ENCODE measurements at regions not wholly inside any gene's neighbourhood (a gene's known extent, or its start where the extent isn't known, plus 50 kb on each side); places are given as distances from the start of the nearest gene placed in this dataset.

DNA sequence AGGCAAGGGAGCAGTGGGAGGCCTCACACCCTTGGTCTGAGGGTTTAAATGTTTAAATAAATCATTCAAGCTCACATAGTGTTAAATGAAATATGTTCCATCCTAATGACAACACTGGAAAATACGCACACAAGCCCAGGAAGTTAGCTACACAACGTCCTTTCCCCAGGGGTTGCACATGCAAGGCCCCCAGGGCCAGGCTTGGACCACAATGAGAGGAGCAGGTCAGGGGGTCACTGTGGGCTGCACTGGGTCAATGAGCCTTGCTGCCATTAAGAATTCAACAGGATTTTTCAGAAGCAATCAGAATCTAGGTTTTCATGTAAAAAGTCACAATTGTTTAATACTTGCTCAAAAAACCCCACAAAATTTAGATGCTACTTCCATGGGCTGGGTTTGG lies 64.9 kb upstream of the ADCY1 start:
- in situ Hi-C loops (cut with MboI; ENCODE audit: low sequenced_read_pairs) = no loop called here

DNA sequence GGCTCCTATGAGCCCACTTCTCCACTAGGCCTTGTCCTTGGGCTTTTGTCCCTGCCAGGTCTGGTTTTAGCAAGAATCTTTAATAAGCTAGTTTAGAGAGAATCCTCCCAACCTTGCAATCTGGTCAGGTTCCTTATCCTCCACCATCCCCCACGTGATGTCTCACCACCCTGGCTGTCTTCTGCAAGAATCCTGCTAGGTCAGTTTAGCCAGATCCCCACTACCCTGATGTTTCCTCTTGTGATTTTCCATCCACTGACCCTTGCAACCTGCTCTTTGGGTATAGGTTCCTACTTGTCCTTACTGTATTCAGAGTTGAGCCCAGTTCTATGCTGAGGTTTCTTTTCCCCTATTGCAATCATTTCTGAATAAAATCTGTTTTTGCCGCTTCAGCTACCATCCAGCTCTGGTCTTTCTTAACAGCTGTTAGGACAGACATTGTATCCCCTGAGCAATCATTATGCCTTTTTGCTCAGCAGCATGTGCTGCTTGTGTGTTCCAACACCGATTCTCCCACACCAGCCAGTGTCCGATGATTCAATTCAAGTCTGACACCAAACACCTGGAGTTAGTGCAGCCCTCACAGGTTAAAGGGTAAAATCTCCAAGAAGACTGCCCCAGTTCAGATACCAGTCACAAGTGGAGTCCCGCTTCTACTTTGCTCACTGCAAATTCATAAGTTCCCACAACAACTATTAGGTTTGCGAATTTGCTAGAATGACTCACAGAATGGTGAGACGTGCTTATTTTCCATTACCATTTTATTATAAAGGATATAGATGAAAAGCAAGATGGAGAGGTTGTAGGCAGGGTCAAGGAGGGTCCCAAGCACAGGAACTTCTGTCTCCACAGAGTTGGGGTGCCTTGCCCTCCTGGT lies 62.2 kb upstream of the ADCY1 start:
- in situ Hi-C loops (cut with MboI; ENCODE audit: low sequenced_read_pairs) = no loop called here

DNA sequence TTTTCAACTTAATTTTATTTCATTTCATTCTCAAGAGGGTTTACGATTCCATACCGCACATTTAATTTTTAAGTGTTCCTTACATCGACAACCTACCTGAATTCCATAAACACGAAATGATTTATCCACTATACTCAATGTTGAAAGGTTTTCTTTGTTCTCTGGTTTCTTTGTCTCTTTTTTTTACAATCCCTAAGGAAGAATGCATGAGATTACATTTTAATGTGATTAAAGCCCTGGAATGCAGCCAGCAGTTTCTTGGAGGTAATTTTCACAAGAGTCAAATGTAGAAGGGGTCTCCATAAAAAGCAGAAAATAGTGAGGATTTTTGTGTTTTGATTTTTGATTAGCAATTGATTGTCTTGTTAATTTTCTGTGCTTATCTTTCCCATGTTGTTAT lies 59.2 kb upstream of the ADCY1 start:
- in situ Hi-C loops (cut with MboI; ENCODE audit: low sequenced_read_pairs) = no loop called here

DNA sequence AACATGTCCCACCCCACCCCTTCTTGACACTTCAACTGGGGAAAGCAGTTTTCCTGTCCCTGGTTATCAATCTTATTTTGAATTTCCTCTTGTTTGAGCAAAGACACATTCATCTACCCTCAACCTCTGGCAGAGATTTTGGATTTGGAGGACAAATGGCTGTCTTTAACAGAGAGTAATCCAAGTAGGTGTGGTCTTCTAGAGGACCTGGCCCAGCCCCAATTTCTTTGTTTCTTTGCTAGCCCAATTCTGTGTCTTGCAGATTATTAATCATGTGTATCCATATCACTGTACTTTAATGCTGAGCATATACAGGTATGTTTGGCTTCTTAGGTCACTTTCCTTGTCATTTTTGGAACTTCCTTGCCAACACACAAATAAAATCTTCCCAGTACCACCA lies 58.8 kb upstream of the ADCY1 start:
- in situ Hi-C loops (cut with MboI; ENCODE audit: low sequenced_read_pairs) = no loop called here
